Spleen (tissue), 11 donors: ENCODE measurements at regions not wholly inside any gene's neighbourhood (a gene's known extent, or its start where the extent isn't known, plus 50 kb on each side); places are given as distances from the start of the nearest gene placed in this dataset.

Experiments
- DNase-seq: peaks from one replicate; pipeline ENCODE4 v3.0.0-alpha.2; 2020
- H3K27ac ChIP-seq, 8 donors: fragments of 200-600 bp; sonication (generic) in 7 of 8; 1 replicate in 4 of 8; 2 replicates in 4 of 8; pipeline versions ENCODE4 v1.5.0 to v1.8.0; 2016 to 2021; ENCODE audit warnings: inconsistent platforms in 4 of 8, mild to moderate bottlenecking in 4 of 8, moderate library complexity in 1 of 8
- H3K27me3 ChIP-seq, 7 donors: fragments of 200-600 bp; sonication (generic) in 6 of 7; replicated peaks in 1 of 7; 1 replicate in 4 of 7; 2 replicates in 3 of 7; pipeline versions ENCODE4 v1.5.0 to v1.8.0; 2016 to 2021; ENCODE audit warnings: inconsistent platforms in 3 of 7, mild to moderate bottlenecking in 1 of 7
- H3K36me3 ChIP-seq, 6 donors: fragments of 200-600 bp; sonication (generic) in 5 of 6; 1 replicate in 4 of 6; 2 replicates in 2 of 6; pipeline versions ENCODE4 v1.5.0 to v1.8.0; 2016 to 2021; ENCODE audit warnings: inconsistent platforms in 2 of 6
- H3K4me1 ChIP-seq, 6 donors: fragments of 200-600 bp; sonication (generic) in 5 of 6; 1 replicate in 3 of 6; 2 replicates in 3 of 6; pipeline versions ENCODE4 v1.5.0 to v1.8.0; 2016 to 2021; ENCODE audit warnings: inconsistent platforms in 3 of 6
- H3K4me3 ChIP-seq, 8 donors: fragments of 200-600 bp; sonication (generic) in 7 of 8; 1 replicate in 4 of 8; 2 replicates in 4 of 8; pipeline versions ENCODE4 v1.5.0 to v1.8.0; 2016 to 2021; ENCODE audit warnings: inconsistent platforms in 4 of 8, mild to moderate bottlenecking in 4 of 8, moderate library complexity in 2 of 8
- H3K9me3 ChIP-seq, 8 donors: fragments of 200-600 bp; sonication (generic) in 7 of 8; 1 replicate in 4 of 8; 2 replicates in 4 of 8; pipeline versions ENCODE4 v1.5.0 to v1.8.0; 2016 to 2021; ENCODE audit warnings: inconsistent platforms in 4 of 8
- CTCF ChIP-seq, 11 experiments: fragments of 200-600 bp in 7 of 11; fragments of 450-650 bp in 4 of 11; sonication (generic) in 4 of 11; IDR thresholded peaks in 8 of 11; conservative IDR thresholded peaks in 3 of 11; 1 replicate in 7 of 11; 2 replicates in 4 of 11; pipeline versions ENCODE4 v1.4.0 to v1.8.0; 2016 to 2021; ENCODE audit warnings: antibody characterized with exemption in 11 of 11, inconsistent platforms in 4 of 11, mild to moderate bottlenecking in 1 of 11
- POLR2A ChIP-seq, 3 donors: fragments of 450-650 bp; IDR thresholded peaks; one replicate each; pipeline ENCODE4 v1.5.1; 2017; ENCODE audit warnings: antibody characterized with exemption in 3 of 3, mild to moderate bottlenecking in 1 of 3
- POLR2AphosphoS5 ChIP-seq, 3 donors: sonication (generic); formaldehyde crosslinking; IDR thresholded peaks; one replicate each; pipeline ENCODE4 v1.5.1; 2017; ENCODE audit warnings: antibody characterized with exemption in 3 of 3
- WGBS, 5 donors: extraction: QIAGEN DNeasy Blood & Tissue Kit in 3 of 5; methylation state at CpG; one replicate each; pipeline versions ENCODE4 v1.1.5 to v1.1.7; 2013 to 2018; 5-methylcytosine and 5-hydroxymethylcytosine counted together
- intact Hi-C: fragments of 100-400 bp; cut with DNase I; formaldehyde crosslinking; loops from one replicate; pipeline ENCODE4 v1.15.0; 2023; ENCODE audit warnings: low total_unique reads
- donor health status: healthy with polysubstance abuse.
- donor health status: DM: no; HTN: no; CAD: no; lungs with moderate emphysema.
- donor health status: DM: no; HTN: no; CAD: no.
- donor health status: Bipolar disorder and iron deficiency.
- donor health status: healthy.
- donor health status: DM: no; HTN: no; CAD: no.
- donor health status: DM: yes; HTN: yes; CAD: no.

GRCh38 chr6:51502996-51503395, 584.4 kb downstream of the PKHD1 start:
- no peaks in the 10 kb centered on the region for H3K36me3 ChIP-seq
- WGBS, 5 donors = 32 to 54% (median 40%) methylated on average over 1 of the region's 1 CpG
- TF ChIP-seq CTCF (IDR thresholded peaks at IDR 0.05 in 8 of 11, conservative IDR thresholded peaks at IDR 0.05 in 3 of 11) (no peak), POLR2AphosphoS5 (IDR thresholded peaks at IDR 0.05) (no peak), POLR2A (IDR thresholded peaks at IDR 0.05) (no peak)
- H3K4me3 ChIP-seq = no peak overlapping the region
- no peak for DNase-seq
- H3K4me1 ChIP-seq = no peaks in the 10 kb centered on the region
- peaks cover 0 to 4% (median 0%) of the 10 kb centered on the region in 8 donors for H3K9me3 ChIP-seq
- no peaks in the 10 kb centered on the region for H3K27me3 ChIP-seq
- no peak overlapping the region for H3K27ac ChIP-seq
- intact Hi-C loops = no loop called here

DNA sequence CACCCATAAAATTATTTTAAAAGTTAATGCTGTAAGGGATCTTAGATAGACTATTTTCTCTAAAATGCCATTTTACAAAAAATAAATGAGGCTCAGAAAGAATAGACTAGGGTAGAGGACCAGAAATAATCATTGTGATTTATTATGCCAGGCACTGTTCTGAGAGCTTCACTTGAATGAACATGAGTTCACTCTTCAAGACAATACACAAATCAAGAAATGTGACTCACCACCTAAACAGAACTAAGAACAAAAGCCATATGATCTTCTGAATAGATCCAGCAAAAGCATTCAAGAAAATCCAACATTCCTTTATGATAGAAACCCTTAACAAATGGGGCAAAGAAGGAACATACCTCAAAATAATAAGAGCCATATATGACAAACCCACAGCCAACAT, 582.0 kb downstream of the PKHD1 start:
- no peak for DNase-seq
- no peak overlapping the region for H3K27ac ChIP-seq
- no peaks in the 10 kb centered on the region for H3K27me3 ChIP-seq
- no peak overlapping the region for H3K4me3 ChIP-seq
- no peaks in the 10 kb centered on the region for H3K36me3 ChIP-seq
- no peak for TF ChIP-seq POLR2AphosphoS5 (IDR thresholded peaks at IDR 0.05)
- no peak for TF ChIP-seq POLR2A (IDR thresholded peaks at IDR 0.05)
- TF ChIP-seq CTCF (IDR thresholded peaks at IDR 0.05 in 8 of 11, conservative IDR thresholded peaks at IDR 0.05 in 3 of 11) = no peak
- intact Hi-C loops = no loop called here
- H3K4me1 ChIP-seq = no peaks in the 10 kb centered on the region
- H3K9me3 ChIP-seq = peaks cover 0 to 4% (median 0%) of the 10 kb centered on the region in 8 donors

DNA sequence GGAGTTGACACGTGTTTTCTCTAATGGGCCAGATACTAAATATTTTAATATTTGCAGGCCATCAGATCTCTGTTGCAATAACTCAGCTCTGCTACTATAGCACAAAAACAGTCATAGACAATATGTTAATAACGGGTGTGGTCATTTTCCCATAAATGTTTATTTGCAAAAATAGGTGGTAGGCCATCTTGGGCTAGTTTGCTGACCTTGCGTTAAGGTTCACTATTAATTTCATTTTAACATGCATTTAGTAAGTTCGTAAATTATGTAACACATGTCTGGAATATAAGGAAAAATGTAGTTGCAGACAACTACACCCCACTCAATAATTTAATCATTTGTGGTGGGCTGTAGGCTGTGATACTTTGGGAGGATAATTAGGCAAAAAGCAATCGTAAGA, 577.8 kb downstream of the PKHD1 start:
- WGBS, 5 donors = 84 to 89% (median 88%) methylated on average over 5 of the region's 5 CpGs
- intact Hi-C loops = no loop called here
- Histone ChIP-seq H3K27me3 (no peaks in the 10 kb centered on the region), H3K4me3 (no peak overlapping the region), H3K27ac (no peak overlapping the region), H3K4me1 (no peaks in the 10 kb centered on the region), H3K36me3 (no peaks in the 10 kb centered on the region), H3K9me3 (peaks cover 0 to 4% (median 0%) of the 10 kb centered on the region in 8 donors)
- DNase-seq = no peak
- TF ChIP-seq CTCF (IDR thresholded peaks at IDR 0.05 in 8 of 11, conservative IDR thresholded peaks at IDR 0.05 in 3 of 11) (no peak), POLR2A (IDR thresholded peaks at IDR 0.05) (no peak), POLR2AphosphoS5 (IDR thresholded peaks at IDR 0.05) (no peak)

- H3K4me1 ChIP-seq = no peaks in the 10 kb centered on the region
- intact Hi-C loops = no loop called here
- TF ChIP-seq POLR2A (IDR thresholded peaks at IDR 0.05) (no peak), POLR2AphosphoS5 (IDR thresholded peaks at IDR 0.05) (no peak), CTCF (IDR thresholded peaks at IDR 0.05 in 8 of 11, conservative IDR thresholded peaks at IDR 0.05 in 3 of 11) (no peak)
Observed at GRCh38 chr6:51511081-51511480, 576.3 kb downstream of the PKHD1 start.

More at GRCh38 chr6:51511081-51511480, 576.3 kb downstream of the PKHD1 start:
- H3K9me3 ChIP-seq = peaks cover 0 to 4% (median 0%) of the 10 kb centered on the region in 8 donors
- H3K4me3 ChIP-seq = no peak overlapping the region
- no peaks in the 10 kb centered on the region for H3K27me3 ChIP-seq
- no peak for DNase-seq
- H3K36me3 ChIP-seq = no peaks in the 10 kb centered on the region
- no peak overlapping the region for H3K27ac ChIP-seq
